ENCODE measurements at regions not wholly inside any gene's neighbourhood (a gene's known extent, or its start where the extent isn't known, plus 50 kb on each side); places are given as distances from the start of the nearest gene placed in this dataset.

- no peaks in the 10 kb centered on the region for H3K4me1 ChIP-seq (ENCODE audit: insufficient read depth, insufficient read length)
- no peaks in the 10 kb centered on the region for H3K27me3 ChIP-seq (ENCODE audit: insufficient read depth, insufficient read length)
- H3K9ac ChIP-seq (ENCODE audit: insufficient read length, low read depth): no peak overlapping the region
- H3K4me3 ChIP-seq (ENCODE audit: insufficient read length, low read depth): no peak overlapping the region
- no peaks in the 10 kb centered on the region for H3K36me3 ChIP-seq (ENCODE audit: insufficient read depth, insufficient read length, low read length)
- peaks cover 4% of the 10 kb centered on the region; the same call in 1 of the 2 replicates for H3K9me3 ChIP-seq (ENCODE audit: insufficient read depth, low read length)
- DNase-seq (ENCODE audit: low read depth, low spot score): no peak
- no peak for TF ChIP-seq ZNF274 (IDR thresholded peaks at IDR 0.05; ENCODE audit: low read depth, low read length)
- no peak for TF ChIP-seq SUZ12 (IDR thresholded peaks at IDR 0.05; ENCODE audit: extremely low read depth, insufficient read depth, insufficient read length)
- TF ChIP-seq YY1 (IDR thresholded peaks at IDR 0.05; ENCODE audit: insufficient read depth, insufficient read length): no peak
Observed at GRCh38 chr6:54503144-54503543, 194.9 kb downstream of the TINAG start.

GRCh38 chr6:54515013-54515412, 206.8 kb downstream of the TINAG start:
- no peak for DNase-seq (ENCODE audit: low read depth, low spot score)
- Histone ChIP-seq H3K4me3 (ENCODE audit: insufficient read length, low read depth) (no peak overlapping the region), H3K9ac (ENCODE audit: insufficient read length, low read depth) (no peak overlapping the region), H3K36me3 (ENCODE audit: insufficient read depth, insufficient read length, low read length) (no peaks in the 10 kb centered on the region), H3K27me3 (ENCODE audit: insufficient read depth, insufficient read length) (no peaks in the 10 kb centered on the region), H3K4me1 (ENCODE audit: insufficient read depth, insufficient read length) (no peaks in the 10 kb centered on the region), H3K9me3 (ENCODE audit: insufficient read depth, low read length) (no peaks in the 10 kb centered on the region)
- TF ChIP-seq ZNF274 (IDR thresholded peaks at IDR 0.05; ENCODE audit: low read depth, low read length) (no peak), YY1 (IDR thresholded peaks at IDR 0.05; ENCODE audit: insufficient read depth, insufficient read length) (no peak)

- H3K9me3 ChIP-seq (ENCODE audit: insufficient read depth, low read length): no peaks in the 10 kb centered on the region
- no peak overlapping the region for H3K9ac ChIP-seq (ENCODE audit: insufficient read length, low read depth)
- no peaks in the 10 kb centered on the region for H3K27me3 ChIP-seq (ENCODE audit: insufficient read depth, insufficient read length)
- no peaks in the 10 kb centered on the region for H3K4me1 ChIP-seq (ENCODE audit: insufficient read depth, insufficient read length)
- no peak for DNase-seq (ENCODE audit: low read depth, low spot score)
- no peak overlapping the region for H3K4me3 ChIP-seq (ENCODE audit: insufficient read length, low read depth)
- H3K36me3 ChIP-seq (ENCODE audit: insufficient read depth, insufficient read length, low read length): no peaks in the 10 kb centered on the region
- TF ChIP-seq SUZ12 (IDR thresholded peaks at IDR 0.05; ENCODE audit: extremely low read depth, insufficient read depth, insufficient read length): no peak
- no peak for TF ChIP-seq ZNF274 (IDR thresholded peaks at IDR 0.05; ENCODE audit: low read depth, low read length)
- TF ChIP-seq YY1 (IDR thresholded peaks at IDR 0.05; ENCODE audit: insufficient read depth, insufficient read length): no peak
Observed at GRCh38 chr6:54515713-54516112, 207.5 kb downstream of the TINAG start.

GRCh38 chr6:54516321-54516720, 208.1 kb downstream of the TINAG start:
- no peaks in the 10 kb centered on the region for H3K36me3 ChIP-seq (ENCODE audit: insufficient read depth, insufficient read length, low read length)
- DNase-seq (ENCODE audit: low read depth, low spot score): no peak
- H3K9ac ChIP-seq (ENCODE audit: insufficient read length, low read depth): no peak overlapping the region
- H3K27me3 ChIP-seq (ENCODE audit: insufficient read depth, insufficient read length): no peaks in the 10 kb centered on the region
- TF ChIP-seq SUZ12 (IDR thresholded peaks at IDR 0.05; ENCODE audit: extremely low read depth, insufficient read depth, insufficient read length) (no peak), YY1 (IDR thresholded peaks at IDR 0.05; ENCODE audit: insufficient read depth, insufficient read length) (no peak), ZNF274 (IDR thresholded peaks at IDR 0.05; ENCODE audit: low read depth, low read length) (no peak)
- H3K4me3 ChIP-seq (ENCODE audit: insufficient read length, low read depth): no peak overlapping the region
- H3K9me3 ChIP-seq (ENCODE audit: insufficient read depth, low read length): no peaks in the 10 kb centered on the region
- no peaks in the 10 kb centered on the region for H3K4me1 ChIP-seq (ENCODE audit: insufficient read depth, insufficient read length)

- Histone ChIP-seq H3K9me3 (ENCODE audit: insufficient read depth, low read length) (no peaks in the 10 kb centered on the region), H3K4me1 (ENCODE audit: insufficient read depth, insufficient read length) (no peaks in the 10 kb centered on the region), H3K4me3 (ENCODE audit: insufficient read length, low read depth) (no peak overlapping the region), H3K27me3 (ENCODE audit: insufficient read depth, insufficient read length) (no peaks in the 10 kb centered on the region), H3K36me3 (ENCODE audit: insufficient read depth, insufficient read length, low read length) (no peaks in the 10 kb centered on the region), H3K9ac (ENCODE audit: insufficient read length, low read depth) (no peak overlapping the region)
- no peak for TF ChIP-seq ZNF274 (IDR thresholded peaks at IDR 0.05; ENCODE audit: low read depth, low read length)
- TF ChIP-seq YY1 (IDR thresholded peaks at IDR 0.05; ENCODE audit: insufficient read depth, insufficient read length): no peak
- no peak for TF ChIP-seq SUZ12 (IDR thresholded peaks at IDR 0.05; ENCODE audit: extremely low read depth, insufficient read depth, insufficient read length)
- no peak for DNase-seq (ENCODE audit: low read depth, low spot score)
Observed at GRCh38 chr6:54519161-54519560, 210.9 kb downstream of the TINAG start.

- Histone ChIP-seq H3K4me1 (ENCODE audit: insufficient read depth, insufficient read length) (no peaks in the 10 kb centered on the region), H3K27me3 (ENCODE audit: insufficient read depth, insufficient read length) (no peaks in the 10 kb centered on the region), H3K9me3 (ENCODE audit: insufficient read depth, low read length) (no peaks in the 10 kb centered on the region), H3K4me3 (ENCODE audit: insufficient read length, low read depth) (no peak overlapping the region), H3K36me3 (ENCODE audit: insufficient read depth, insufficient read length, low read length) (no peaks in the 10 kb centered on the region), H3K9ac (ENCODE audit: insufficient read length, low read depth) (no peak overlapping the region)
- TF ChIP-seq ZNF274 (IDR thresholded peaks at IDR 0.05; ENCODE audit: low read depth, low read length) (no peak), SUZ12 (IDR thresholded peaks at IDR 0.05; ENCODE audit: extremely low read depth, insufficient read depth, insufficient read length) (no peak), YY1 (IDR thresholded peaks at IDR 0.05; ENCODE audit: insufficient read depth, insufficient read length) (no peak)
- no peak for DNase-seq (ENCODE audit: low read depth, low spot score)
Observed at GRCh38 chr6:54525731-54526130, 217.5 kb downstream of the TINAG start.

GRCh38 chr6:54533567-54533966, 225.3 kb downstream of the TINAG start:
- no peaks in the 10 kb centered on the region for H3K9me3 ChIP-seq (ENCODE audit: insufficient read depth, low read length)
- TF ChIP-seq YY1 (IDR thresholded peaks at IDR 0.05; ENCODE audit: insufficient read depth, insufficient read length): no peak
- TF ChIP-seq SUZ12 (IDR thresholded peaks at IDR 0.05; ENCODE audit: extremely low read depth, insufficient read depth, insufficient read length): no peak
- TF ChIP-seq ZNF274 (IDR thresholded peaks at IDR 0.05; ENCODE audit: low read depth, low read length): no peak
- H3K4me3 ChIP-seq (ENCODE audit: insufficient read length, low read depth): no peak overlapping the region
- no peaks in the 10 kb centered on the region for H3K4me1 ChIP-seq (ENCODE audit: insufficient read depth, insufficient read length)
- no peak for DNase-seq (ENCODE audit: low read depth, low spot score)
- no peaks in the 10 kb centered on the region for H3K36me3 ChIP-seq (ENCODE audit: insufficient read depth, insufficient read length, low read length)
- no peak overlapping the region for H3K9ac ChIP-seq (ENCODE audit: insufficient read length, low read depth)
- no peaks in the 10 kb centered on the region for H3K27me3 ChIP-seq (ENCODE audit: insufficient read depth, insufficient read length)

GRCh38 chr6:54535568-54535967, 227.3 kb downstream of the TINAG start:
- no peaks in the 10 kb centered on the region for H3K27me3 ChIP-seq (ENCODE audit: insufficient read depth, insufficient read length)
- H3K9ac ChIP-seq (ENCODE audit: insufficient read length, low read depth): no peak overlapping the region
- H3K4me3 ChIP-seq (ENCODE audit: insufficient read length, low read depth): no peak overlapping the region
- TF ChIP-seq YY1 (IDR thresholded peaks at IDR 0.05; ENCODE audit: insufficient read depth, insufficient read length) (no peak), ZNF274 (IDR thresholded peaks at IDR 0.05; ENCODE audit: low read depth, low read length) (no peak), SUZ12 (IDR thresholded peaks at IDR 0.05; ENCODE audit: extremely low read depth, insufficient read depth, insufficient read length) (no peak)
- DNase-seq (ENCODE audit: low read depth, low spot score): no peak
- H3K9me3 ChIP-seq (ENCODE audit: insufficient read depth, low read length): no peaks in the 10 kb centered on the region
- no peaks in the 10 kb centered on the region for H3K36me3 ChIP-seq (ENCODE audit: insufficient read depth, insufficient read length, low read length)
- no peaks in the 10 kb centered on the region for H3K4me1 ChIP-seq (ENCODE audit: insufficient read depth, insufficient read length)

Data from NT2/D1 (cell line).